CD4-positive, CD25-positive, alpha-beta regulatory T cell (primary cell): ENCODE measurements at regions not wholly inside any gene's neighbourhood (a gene's known extent, or its start where the extent isn't known, plus 50 kb on each side); places are given as distances from the start of the nearest gene placed in this dataset.

Experiments used
- ATAC-seq, 2 donors: fragments of 150-1000 bp; cut with Tn5 transposase; one replicate each; pipeline ENCODE4 v1.10.0; 2021; ENCODE audit warnings: low read depth in 2 of 2, moderate number of reproducible peaks in 2 of 2, moderate library complexity in 1 of 2
- DNase-seq, 3 donors: peaks; one replicate each; pipeline versions ENCODE4 v3.0.0 to v3.0.0-alpha.2; 2012 to 2022; ENCODE audit warnings: mixed read lengths in 1 of 3
- H3K27ac ChIP-seq: one replicate; pipeline ENCODE4 v1.7.0; 2013; ENCODE audit warnings: mild to moderate bottlenecking, low read length; ENCODE audit not compliant: insufficient read depth, poor library complexity, severe bottlenecking
- H3K27me3 ChIP-seq: one replicate; pipeline ENCODE4 v1.7.0; 2013; ENCODE audit warnings: low read length; ENCODE audit not compliant: control insufficient read depth, insufficient read depth
- H3K36me3 ChIP-seq: one replicate; pipeline ENCODE4 v1.7.0; 2013; ENCODE audit warnings: mild to moderate bottlenecking, low read length, moderate library complexity; ENCODE audit not compliant: control insufficient read depth, insufficient read depth
- H3K4me1 ChIP-seq: 2 replicates; pipeline ENCODE4 v1.7.0; 2013; ENCODE audit warnings: mild to moderate bottlenecking, low read length; ENCODE audit not compliant: insufficient read depth, control insufficient read depth, poor library complexity, severe bottlenecking
- H3K4me3 ChIP-seq: one replicate; pipeline ENCODE4 v1.7.0; 2013; ENCODE audit warnings: low read depth, mild to moderate bottlenecking, low read length, moderate library complexity
- H3K9me3 ChIP-seq, 2 experiments: 1 replicate in 1 of 2; 2 replicates in 1 of 2; pipeline ENCODE4 v1.7.0; 2013; ENCODE audit warnings: low read length in 2 of 2, mild to moderate bottlenecking in 1 of 2, moderate library complexity in 1 of 2; ENCODE audit not compliant: control insufficient read depth in 2 of 2
- H3K27ac Mint-ChIP-seq, 3 donors: one replicate each; pipeline ENCODE4 v1.8.0; 2020 to 2022; ENCODE audit warnings: mild to moderate bottlenecking in 3 of 3, mixed read lengths in 3 of 3, moderate library complexity in 2 of 3
- H3K27me3 Mint-ChIP-seq: one replicate; pipeline ENCODE4 v1.8.0; 2022; ENCODE audit warnings: mild to moderate bottlenecking, mixed read lengths
- H3K36me3 Mint-ChIP-seq: one replicate; pipeline ENCODE4 v1.8.0; 2020; ENCODE audit warnings: mixed read lengths
- H3K4me1 Mint-ChIP-seq, 4 donors: one replicate each; pipeline ENCODE4 v1.8.0; 2020 to 2022; ENCODE audit warnings: mixed read lengths in 4 of 4, mild to moderate bottlenecking in 1 of 4
- H3K4me3 Mint-ChIP-seq, 4 donors: one replicate each; pipeline ENCODE4 v1.8.0; 2020 to 2022; ENCODE audit warnings: mild to moderate bottlenecking in 4 of 4, mixed read lengths in 4 of 4, moderate library complexity in 3 of 4
- H3K9me3 Mint-ChIP-seq, 7 donors: one replicate each; pipeline ENCODE4 v1.8.0; 2020 to 2022; ENCODE audit warnings: mixed read lengths in 7 of 7, mild to moderate bottlenecking in 3 of 7, moderate library complexity in 2 of 7

- Histone ChIP-seq H3K27ac (no peak overlapping the region), H3K27me3 (no peaks in the 10 kb centered on the region), H3K4me1 (no peaks in the 10 kb centered on the region), H3K36me3 (no peaks in the 10 kb centered on the region), H3K4me3 (no peak overlapping the region), H3K9me3 (no peaks in the 10 kb centered on the region)
- Mint-ChIP-seq H3K27me3 (peaks cover 6% of the 10 kb centered on the region), H3K4me1 (peaks cover 4 to 20% (median 15%) of the 10 kb centered on the region in 4 donors), H3K36me3 (no peaks in the 10 kb centered on the region), H3K27ac (no peak overlapping the region), H3K9me3 (no peaks in the 10 kb centered on the region), H3K4me3 (no peak overlapping the region)
- ATAC-seq, result no peak
- DNase-seq, result peak in 2 of 3 donors; percentile 30 to 42
These were observed 91.2 kb downstream of the OTUD1 start for GRCh38 chr10:23530079-23530478.

GRCh38 chr10:23533212-23533611, 94.3 kb downstream of the OTUD1 start:
- H3K9me3 Mint-ChIP-seq, result peaks cover 0 to 4% (median 0%) of the 10 kb centered on the region in 7 donors
- H3K4me1 ChIP-seq, result peaks cover 3% of the 10 kb centered on the region
- no peak for ATAC-seq
- H3K27ac ChIP-seq, result no peak overlapping the region
- no peaks in the 10 kb centered on the region for H3K36me3 Mint-ChIP-seq
- H3K4me3 Mint-ChIP-seq, result no peak overlapping the region
- DNase-seq, result no peak
- no peaks in the 10 kb centered on the region for H3K9me3 ChIP-seq
- no peak overlapping the region for H3K4me3 ChIP-seq
- peaks cover 17% of the 10 kb centered on the region for H3K27me3 Mint-ChIP-seq
- H3K36me3 ChIP-seq, result no peaks in the 10 kb centered on the region
- H3K27ac Mint-ChIP-seq, result no peak overlapping the region
- peaks cover 9 to 32% (median 21%) of the 10 kb centered on the region in 4 donors for H3K4me1 Mint-ChIP-seq
- H3K27me3 ChIP-seq, result no peaks in the 10 kb centered on the region

- peaks cover 0 to 6% (median 3%) of the 10 kb centered on the region in 7 donors for H3K9me3 Mint-ChIP-seq
- ATAC-seq (peak; percentile 44 to 62), DNase-seq (peak in 1 of 3 donors; percentile 56)
- H3K27me3 Mint-ChIP-seq, result peaks cover 17% of the 10 kb centered on the region
- H3K4me1 Mint-ChIP-seq, result peaks cover 13 to 42% (median 29%) of the 10 kb centered on the region in 4 donors
- Histone ChIP-seq H3K27ac (no peak overlapping the region), H3K4me1 (peaks cover 7% of the 10 kb centered on the region), H3K27me3 (no peaks in the 10 kb centered on the region), H3K4me3 (peak overlapping the region; percentile 21), H3K9me3 (no peaks in the 10 kb centered on the region), H3K36me3 (no peaks in the 10 kb centered on the region)
- peak overlapping the region in 1 of 4 donors; percentile 48 for H3K4me3 Mint-ChIP-seq
- peak overlapping the region; percentile 0 to 75 (median 36) for H3K27ac Mint-ChIP-seq
- peaks cover 7% of the 10 kb centered on the region for H3K36me3 Mint-ChIP-seq
These were observed 95.5 kb downstream of the OTUD1 start for GRCh38 chr10:23534326-23534725.

GRCh38 chr10:23534761-23535160, 95.9 kb downstream of the OTUD1 start:
- H3K36me3 Mint-ChIP-seq, result peaks cover 7% of the 10 kb centered on the region
- Histone ChIP-seq H3K27me3 (no peaks in the 10 kb centered on the region), H3K4me3 (no peak overlapping the region), H3K27ac (no peak overlapping the region), H3K36me3 (no peaks in the 10 kb centered on the region), H3K4me1 (peaks cover 11% of the 10 kb centered on the region), H3K9me3 (no peaks in the 10 kb centered on the region)
- DNase-seq (no peak), ATAC-seq (no peak)
- H3K9me3 Mint-ChIP-seq, result peaks cover 0 to 8% (median 3%) of the 10 kb centered on the region in 7 donors
- peak overlapping the region in 1 of 4 donors; percentile 48 for H3K4me3 Mint-ChIP-seq
- H3K27ac Mint-ChIP-seq, result peak overlapping the region in 2 of 3 donors; percentile 36 to 75
- H3K27me3 Mint-ChIP-seq, result peaks cover 17% of the 10 kb centered on the region
- H3K4me1 Mint-ChIP-seq, result peaks cover 13 to 46% (median 34%) of the 10 kb centered on the region in 4 donors

GRCh38 chr10:23535381-23535780, 96.5 kb downstream of the OTUD1 start:
- Histone ChIP-seq H3K36me3 (no peaks in the 10 kb centered on the region), H3K4me3 (no peak overlapping the region), H3K27ac (no peak overlapping the region), H3K9me3 (no peaks in the 10 kb centered on the region), H3K27me3 (no peaks in the 10 kb centered on the region), H3K4me1 (peaks cover 17% of the 10 kb centered on the region)
- Mint-ChIP-seq H3K9me3 (peaks cover 0 to 8% (median 3%) of the 10 kb centered on the region in 7 donors), H3K36me3 (peaks cover 7% of the 10 kb centered on the region), H3K4me1 (peaks cover 15 to 53% (median 40%) of the 10 kb centered on the region in 4 donors), H3K27me3 (peaks cover 17% of the 10 kb centered on the region), H3K27ac (peak overlapping the region in 2 of 3 donors; percentile 36 to 43), H3K4me3 (no peak overlapping the region)
- ATAC-seq, result no peak
- no peak for DNase-seq

GRCh38 chr10:23538968-23539367, 100.1 kb downstream of the OTUD1 start:
- ATAC-seq (no peak), DNase-seq (no peak)
- Mint-ChIP-seq H3K36me3 (peaks cover 7% of the 10 kb centered on the region), H3K27ac (peak overlapping the region; percentile 6 to 81 (median 48)), H3K27me3 (peaks cover 11% of the 10 kb centered on the region), H3K9me3 (peaks cover 0 to 9% (median 3%) of the 10 kb centered on the region in 7 donors), H3K4me3 (peak overlapping the region in 1 of 4 donors; percentile 3), H3K4me1 (peaks cover 24 to 64% (median 44%) of the 10 kb centered on the region in 4 donors)
- no peaks in the 10 kb centered on the region for H3K9me3 ChIP-seq
- no peaks in the 10 kb centered on the region for H3K27me3 ChIP-seq
- no peak overlapping the region for H3K4me3 ChIP-seq
- peaks cover 30% of the 10 kb centered on the region for H3K4me1 ChIP-seq
- H3K36me3 ChIP-seq, result no peaks in the 10 kb centered on the region
- no peak overlapping the region for H3K27ac ChIP-seq

- Histone ChIP-seq H3K27ac (no peak overlapping the region), H3K9me3 (no peaks in the 10 kb centered on the region), H3K4me3 (peak overlapping the region; percentile 23), H3K4me1 (peaks cover 27% of the 10 kb centered on the region), H3K27me3 (no peaks in the 10 kb centered on the region), H3K36me3 (no peaks in the 10 kb centered on the region)
- ATAC-seq, result peak in 1 of 2 donors; percentile 50
- Mint-ChIP-seq H3K27ac (peak overlapping the region; percentile 48 to 90 (median 81)), H3K4me1 (peaks cover 24 to 51% (median 34%) of the 10 kb centered on the region in 4 donors), H3K36me3 (peaks cover 7% of the 10 kb centered on the region), H3K4me3 (peak overlapping the region; percentile 10 to 74 (median 40)), H3K27me3 (peaks cover 9% of the 10 kb centered on the region), H3K9me3 (peaks cover 0 to 9% (median 3%) of the 10 kb centered on the region in 7 donors)
- peak in 2 of 3 donors; percentile 20 to 67 for DNase-seq
These were observed 101.6 kb downstream of the OTUD1 start for GRCh38 chr10:23540401-23541030.
